SU-DHL-6 (cell line): ENCODE measurements at regions not wholly inside any gene's neighbourhood (a gene's known extent, or its start where the extent isn't known, plus 50 kb on each side); places are given as distances from the start of the nearest gene placed in this dataset.

Experiments used
- H2AFZ ChIP-seq: fragments of 200-600 bp; sonication (generic); 2 replicates; pipeline ENCODE4 v1.6.1; 2014; ENCODE audit warnings: low read depth, mild to moderate bottlenecking, moderate library complexity, mixed read lengths, antibody characterized with exemption, low read length; ENCODE audit not compliant: severe bottlenecking
- H3F3A ChIP-seq: fragments of 200-600 bp; shearing (Covaris generic); 2 replicates; pipeline ENCODE4 v1.6.0; 2016; ENCODE audit warnings: antibody characterized with exemption, mild to moderate bottlenecking; ENCODE audit not compliant: insufficient read depth
- H3K27ac ChIP-seq: fragments of 200-600 bp; sonication (generic); 2 replicates; pipeline ENCODE4 v1.5.1; 2016; ENCODE audit warnings: low read depth, mild to moderate bottlenecking, low read length, moderate library complexity, mixed read lengths
- H3K27me3 ChIP-seq: fragments of 200-600 bp; sonication (generic), shearing (Covaris generic); 2 replicates; pipeline ENCODE4 v1.6.0; 2014; ENCODE audit warnings: mild to moderate bottlenecking, low read length
- H3K36me3 ChIP-seq: fragments of 200-600 bp; sonication (generic); 2 replicates; pipeline ENCODE4 v1.6.1; 2014; ENCODE audit warnings: mild to moderate bottlenecking, low read length, mixed read lengths
- H3K4me2 ChIP-seq: fragments of 300-600, 200-600 bp; shearing (Covaris generic), sonication (generic); 2 replicates; pipeline ENCODE4 v1.6.0; 2014; ENCODE audit warnings: low read length, low read depth, mild to moderate bottlenecking; ENCODE audit not compliant: poor library complexity, severe bottlenecking
- H3K4me3 ChIP-seq: fragments of 200-600 bp; sonication (generic); 2 replicates; pipeline ENCODE4 v1.5.1; 2014; ENCODE audit warnings: antibody characterized with exemption, low read length, mild to moderate bottlenecking, mixed read lengths; ENCODE audit not compliant: insufficient read depth, poor library complexity, severe bottlenecking
- H3K79me2 ChIP-seq: fragments of 200-600 bp; sonication (generic); 2 replicates; pipeline ENCODE4 v1.6.1; 2014; ENCODE audit warnings: mild to moderate bottlenecking, low read length, moderate library complexity; ENCODE audit not compliant: insufficient read depth
- H3K9ac ChIP-seq: fragments of 200-600 bp; sonication (generic); 2 replicates; pipeline ENCODE4 v1.7.0; 2014; ENCODE audit warnings: mild to moderate bottlenecking, low read length
- H3K9me2 ChIP-seq: fragments of 200-600 bp; sonication (generic); replicated peaks from 2 replicates; pipeline ENCODE4 v1.6.1; 2014; ENCODE audit warnings: low read length; ENCODE audit not compliant: insufficient read depth
- H3K9me3 ChIP-seq: fragments of 200-600 bp; sonication (generic); 2 replicates; pipeline ENCODE4 v1.6.1; 2014; ENCODE audit warnings: low read length, mixed read lengths; ENCODE audit not compliant: insufficient read depth
- H4K20me1 ChIP-seq: fragments of 200-600 bp; sonication (generic); 2 replicates; pipeline ENCODE4 v1.6.1; 2014; ENCODE audit warnings: low read depth, mild to moderate bottlenecking, antibody characterized with exemption, low read length, moderate library complexity, mixed read lengths
- EZH2phosphoT487 ChIP-seq: fragments of 200-600 bp; sonication (generic), shearing (Covaris generic); conservative IDR thresholded peaks from 2 replicates; pipeline ENCODE4 v1.6.1; 2018; ENCODE audit warnings: mild to moderate bottlenecking, antibody characterized with exemption, low read length, moderate library complexity, mixed read lengths
- TF ChIP-seq, protein P1 (sequence below): fragments of 200-600 bp; sonication (generic); IDR thresholded peaks from one replicate; pipeline ENCODE4 v1.5.1; 2017; ENCODE audit warnings: antibody characterized with exemption, mild to moderate bottlenecking, low read length, moderate library complexity; ENCODE audit not compliant: insufficient read depth, poor library complexity, severe bottlenecking

DNA sequence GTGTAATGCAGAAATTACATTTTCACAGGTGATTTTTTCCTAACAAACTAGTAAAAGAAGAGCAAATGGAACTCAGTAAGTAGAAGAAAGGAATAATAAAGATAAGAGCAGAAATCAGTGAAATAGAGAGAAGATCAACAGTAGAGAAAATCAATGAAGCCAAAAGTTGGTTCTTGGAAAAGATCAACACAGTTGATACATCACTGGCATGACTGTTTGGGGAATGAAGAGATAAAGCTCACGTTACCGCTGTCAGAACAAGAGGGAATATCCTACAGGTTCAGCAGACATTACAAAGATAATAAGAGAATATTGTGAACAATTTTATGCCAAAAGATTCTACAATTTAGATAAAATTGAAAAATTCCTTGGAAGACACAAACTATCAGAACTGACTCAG, 146.4 kb downstream of the ACTR3B start:
- no peak overlapping the region for H3K9ac ChIP-seq
- H4K20me1 ChIP-seq: no peaks in the 10 kb centered on the region
- no peaks in the 10 kb centered on the region for H3K9me3 ChIP-seq
- no peaks in the 10 kb centered on the region for H3K27me3 ChIP-seq
- no peak overlapping the region for H2AFZ ChIP-seq
- H3K27ac ChIP-seq: no peak overlapping the region
- H3K36me3 ChIP-seq: no peaks in the 10 kb centered on the region
- H3K79me2 ChIP-seq: no peaks in the 10 kb centered on the region
- no peak overlapping the region for H3K4me3 ChIP-seq
- no peaks in the 10 kb centered on the region for H3K9me2 ChIP-seq
- H3F3A ChIP-seq: no peaks in the 10 kb centered on the region
- no peak for TF ChIP-seq EZH2phosphoT487
- TF ChIP-seq, protein P1, sequence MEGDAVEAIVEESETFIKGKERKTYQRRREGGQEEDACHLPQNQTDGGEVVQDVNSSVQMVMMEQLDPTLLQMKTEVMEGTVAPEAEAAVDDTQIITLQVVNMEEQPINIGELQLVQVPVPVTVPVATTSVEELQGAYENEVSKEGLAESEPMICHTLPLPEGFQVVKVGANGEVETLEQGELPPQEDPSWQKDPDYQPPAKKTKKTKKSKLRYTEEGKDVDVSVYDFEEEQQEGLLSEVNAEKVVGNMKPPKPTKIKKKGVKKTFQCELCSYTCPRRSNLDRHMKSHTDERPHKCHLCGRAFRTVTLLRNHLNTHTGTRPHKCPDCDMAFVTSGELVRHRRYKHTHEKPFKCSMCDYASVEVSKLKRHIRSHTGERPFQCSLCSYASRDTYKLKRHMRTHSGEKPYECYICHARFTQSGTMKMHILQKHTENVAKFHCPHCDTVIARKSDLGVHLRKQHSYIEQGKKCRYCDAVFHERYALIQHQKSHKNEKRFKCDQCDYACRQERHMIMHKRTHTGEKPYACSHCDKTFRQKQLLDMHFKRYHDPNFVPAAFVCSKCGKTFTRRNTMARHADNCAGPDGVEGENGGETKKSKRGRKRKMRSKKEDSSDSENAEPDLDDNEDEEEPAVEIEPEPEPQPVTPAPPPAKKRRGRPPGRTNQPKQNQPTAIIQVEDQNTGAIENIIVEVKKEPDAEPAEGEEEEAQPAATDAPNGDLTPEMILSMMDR: no peak
- H3K4me2 ChIP-seq: no peak overlapping the region

DNA sequence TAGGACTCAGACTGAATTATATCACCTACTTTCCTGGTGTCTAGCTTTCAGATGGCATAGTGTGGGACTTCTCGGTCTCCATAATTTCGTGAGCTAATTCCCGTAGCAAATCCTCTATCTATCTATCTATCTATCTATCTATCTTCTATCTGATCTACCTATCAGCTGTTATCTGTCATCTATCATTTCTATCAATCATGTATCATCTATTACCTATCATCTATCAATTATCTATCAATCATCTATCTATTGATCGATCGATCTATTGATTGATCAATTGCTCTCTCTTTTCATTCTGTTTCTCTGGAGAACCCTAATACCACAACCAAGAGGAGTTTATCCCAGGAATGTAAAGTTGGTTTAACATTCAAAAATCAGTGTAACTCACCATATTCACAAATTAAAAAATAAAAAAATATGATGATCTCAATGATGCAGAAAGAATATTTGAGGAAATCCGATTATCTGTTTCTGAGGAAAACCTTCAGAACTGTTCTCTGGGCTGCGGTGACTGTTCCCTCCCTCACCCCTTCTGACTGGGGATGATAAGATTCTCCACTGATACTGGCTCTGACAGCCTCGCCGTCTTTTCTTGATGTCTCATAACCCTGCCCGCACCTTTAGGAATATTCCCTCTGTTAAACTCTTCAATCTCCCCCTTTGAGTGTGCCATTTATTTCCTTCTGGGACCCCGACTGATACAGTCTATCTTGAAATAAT, 147.7 kb downstream of the ACTR3B start:
- H3K4me2 ChIP-seq: no peak overlapping the region
- no peaks in the 10 kb centered on the region for H3K9me2 ChIP-seq
- H3K27ac ChIP-seq: no peak overlapping the region
- H2AFZ ChIP-seq: no peak overlapping the region
- H3K27me3 ChIP-seq: no peaks in the 10 kb centered on the region
- H3K9me3 ChIP-seq: no peaks in the 10 kb centered on the region
- TF ChIP-seq, protein P1: no peak
- no peak for TF ChIP-seq EZH2phosphoT487
- no peaks in the 10 kb centered on the region for H4K20me1 ChIP-seq
- no peak overlapping the region for H3K9ac ChIP-seq
- no peaks in the 10 kb centered on the region for H3F3A ChIP-seq
- no peaks in the 10 kb centered on the region for H3K36me3 ChIP-seq
- no peak overlapping the region for H3K4me3 ChIP-seq
- H3K79me2 ChIP-seq: no peaks in the 10 kb centered on the region

DNA sequence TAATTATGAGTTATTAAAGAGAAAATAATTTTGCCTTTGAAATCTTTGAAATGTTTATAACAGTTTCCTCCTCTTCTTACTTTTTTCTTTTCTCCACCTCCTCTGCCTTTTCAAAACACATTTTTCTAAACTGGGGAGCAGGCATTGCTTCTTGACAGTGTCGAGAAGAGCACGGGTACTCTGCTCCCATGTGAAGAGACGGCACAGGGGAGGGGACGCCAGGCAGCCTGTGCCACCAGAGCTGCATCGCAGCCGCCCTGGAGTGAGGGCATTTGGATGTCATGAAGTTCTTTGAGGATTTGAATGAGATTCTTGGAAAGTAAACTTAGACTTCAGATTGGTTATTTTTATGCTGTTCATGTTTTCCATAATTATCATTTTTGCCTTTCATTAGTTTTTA, 149.7 kb downstream of the ACTR3B start:
- Histone ChIP-seq H3K9ac (no peak overlapping the region), H3K27ac (no peak overlapping the region), H3K79me2 (no peaks in the 10 kb centered on the region), H3K4me3 (no peak overlapping the region), H3K4me2 (no peak overlapping the region), H3K9me3 (no peaks in the 10 kb centered on the region), H3K27me3 (no peaks in the 10 kb centered on the region), H3K9me2 (no peaks in the 10 kb centered on the region), H3F3A (no peaks in the 10 kb centered on the region), H3K36me3 (no peaks in the 10 kb centered on the region), H4K20me1 (no peaks in the 10 kb centered on the region), H2AFZ (no peak overlapping the region)
- TF ChIP-seq, protein P1: no peak
- TF ChIP-seq EZH2phosphoT487: no peak
